HepG2 (cell line): ENCODE measurements at regions not wholly inside any gene's neighbourhood (a gene's known extent, or its start where the extent isn't known, plus 50 kb on each side); places are given as distances from the start of the nearest gene placed in this dataset.

Source experiments
- FOSL2 ChIP-seq: sonication (generic); formaldehyde crosslinking; IDR thresholded peaks from 2 replicates; pipeline ENCODE4 v1.4.0; 2020; ENCODE audit warnings: missing genetic modification reagents
- HDAC2 ChIP-seq: sonication (generic); formaldehyde crosslinking; IDR thresholded peaks from 2 replicates; pipeline ENCODE4 v1.4.0; 2020; ENCODE audit warnings: missing genetic modification reagents
- KAT2B ChIP-seq: fragments of 150-350 bp; IDR thresholded peaks from 2 replicates; pipeline ENCODE4 v1.6.1; 2014; ENCODE audit warnings: low read depth, low read length, borderline replicate concordance
- KDM5A ChIP-seq: fragments of 200-600 bp; sonication (generic); IDR thresholded peaks from 2 replicates; pipeline ENCODE4 v1.7.0; 2018; ENCODE audit warnings: antibody characterized with exemption, mild to moderate bottlenecking, low read length, borderline replicate concordance
- KLF16 ChIP-seq, 2 experiments: sonication (generic) in 1 of 2; formaldehyde crosslinking in 1 of 2; IDR thresholded peaks; 2 replicates each; pipeline versions ENCODE4 v1.6.1 to v1.8.0; 2016 to 2023; ENCODE audit warnings: missing genetic modification reagents in 2 of 2, missing compliant biosample characterization in 1 of 2
- MEIS2 ChIP-seq: sonication (generic); formaldehyde crosslinking; IDR thresholded peaks from 2 replicates; pipeline ENCODE4 v1.9.0; 2021; ENCODE audit warnings: mild to moderate bottlenecking, missing genetic modification reagents
- MIER3 ChIP-seq: IDR thresholded peaks from 2 replicates; pipeline ENCODE4 v1.6.1; 2016; ENCODE audit warnings: missing compliant biosample characterization, borderline replicate concordance
- MIXL1 ChIP-seq: IDR thresholded peaks from 2 replicates; pipeline ENCODE4 v1.6.1; 2016
- NCOA2 ChIP-seq: sonication (generic); formaldehyde crosslinking; IDR thresholded peaks from 2 replicates; pipeline ENCODE4 v1.8.0; 2022; ENCODE audit warnings: inconsistent platforms
- NCOR1 ChIP-seq: fragments of 200-600 bp; sonication (generic); IDR thresholded peaks from 2 replicates; pipeline ENCODE4 v1.7.0; 2017; ENCODE audit warnings: antibody characterized with exemption, low read length, borderline replicate concordance
- NR2F1 ChIP-seq, 2 experiments: fragments of 450-650 bp in 1 of 2; formaldehyde crosslinking in 1 of 2; IDR thresholded peaks; 2 replicates each; pipeline versions ENCODE4 v1.5.0 to v1.6.1; 2016 to 2020; ENCODE audit warnings: mild to moderate bottlenecking in 1 of 2, missing compliant biosample characterization in 1 of 2, missing genetic modification reagents in 1 of 2, moderate library complexity in 1 of 2
- PHF5A ChIP-seq: IDR thresholded peaks from one replicate; pipeline ENCODE4 v1.6.1; 2018; ENCODE audit warnings: low read depth, missing genetic modification reagents; ENCODE audit not compliant: unreplicated experiment
- PITX1 ChIP-seq: sonication (generic); formaldehyde crosslinking; IDR thresholded peaks from 2 replicates; pipeline ENCODE4 v1.5.1; 2020; ENCODE audit warnings: mild to moderate bottlenecking, missing genetic modification reagents
- SOX5 ChIP-seq: IDR thresholded peaks from 2 replicates; pipeline ENCODE4 v1.6.1; 2016; ENCODE audit warnings: borderline replicate concordance
- SP5 ChIP-seq: IDR thresholded peaks from 2 replicates; pipeline ENCODE4 v1.6.1; 2016; ENCODE audit warnings: low read depth, borderline replicate concordance
- SPEN ChIP-seq: sonication (generic); formaldehyde crosslinking; IDR thresholded peaks from 2 replicates; pipeline ENCODE4 v1.5.1; 2020; ENCODE audit warnings: low read depth, mild to moderate bottlenecking, missing genetic modification reagents
- TBX3 ChIP-seq: fragments of 450-650 bp; IDR thresholded peaks from 2 replicates; pipeline ENCODE4 v1.6.1; 2017; ENCODE audit warnings: antibody characterized with exemption, mild to moderate bottlenecking, inconsistent platforms, borderline replicate concordance
- ZBTB20 ChIP-seq: sonication (generic); formaldehyde crosslinking; IDR thresholded peaks from 2 replicates; pipeline ENCODE4 v1.8.1; 2023; ENCODE audit warnings: missing genetic modification reagents, low read depth, mild to moderate bottlenecking, borderline replicate concordance
- ZBTB8A ChIP-seq: sonication (generic); formaldehyde crosslinking; IDR thresholded peaks from 2 replicates; pipeline ENCODE4 v1.4.0; 2020; ENCODE audit warnings: mild to moderate bottlenecking, low read depth, missing genetic modification reagents, borderline replicate concordance
- ZFP36 ChIP-seq: fragments of 150-350 bp; IDR thresholded peaks from 2 replicates; pipeline ENCODE4 v1.6.1; 2018; ENCODE audit warnings: borderline replicate concordance, low read length, low read depth; ENCODE audit not compliant: partially characterized antibody
- ZSCAN9 ChIP-seq: IDR thresholded peaks from 2 replicates; pipeline ENCODE4 v1.6.1; 2016; ENCODE audit warnings: borderline replicate concordance
- TF ChIP-seq, protein P1 (sequence below): sonication (generic); formaldehyde crosslinking; conservative IDR thresholded peaks from 2 replicates; pipeline ENCODE4 v1.4.0; 2020; ENCODE audit warnings: mild to moderate bottlenecking, missing genetic modification reagents, moderate library complexity
- TF ChIP-seq, protein P2 (sequence below): sonication (generic); formaldehyde crosslinking; IDR thresholded peaks from 2 replicates; pipeline ENCODE4 v1.5.1; 2020; ENCODE audit warnings: mild to moderate bottlenecking, missing genetic modification reagents, borderline replicate concordance

DNA sequence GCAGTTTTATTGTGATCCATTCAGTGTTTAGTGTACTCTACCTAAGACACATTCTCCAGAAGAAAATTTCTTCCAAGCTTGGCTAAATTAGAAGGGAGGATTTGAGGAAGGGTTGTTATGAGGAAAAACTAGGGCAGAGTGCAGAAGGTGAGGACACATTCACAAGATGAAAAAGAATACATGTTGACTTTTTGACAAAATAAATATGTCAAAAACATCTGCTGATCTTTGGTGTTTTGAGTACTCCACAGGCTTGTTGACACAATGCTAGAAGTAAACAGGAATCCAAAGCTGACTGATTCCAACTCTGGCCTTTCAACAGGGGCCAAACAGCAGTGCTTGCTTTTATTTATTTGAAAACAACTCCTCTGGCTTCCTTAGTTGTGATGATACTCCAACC, 125.8 kb upstream of the SLC7A11 start (continued):
- TF ChIP-seq KLF16 (CRISPR knock-in tag; IDR thresholded peaks at IDR 0.05) (peak in 1 of 2 experiments; percentile 92; a peak in 2 of 4 replicates), MEIS2 (peak; percentile 80; the same call in 1 of the 2 replicates), SPEN (no peak), NCOA2 (CRISPR knock-in tag) (peak; percentile 89; the same call in 1 of the 2 replicates), PITX1 (CRISPR knock-in tag) (peak; percentile 51; the same call in 1 of the 2 replicates), SP5 (CRISPR knock-in tag) (0 out of 2 replicates have a peak, but pooled peaks have one; percentile 20), MIXL1 (peak; percentile 69; the same call in 1 of the 2 replicates), FOSL2 (CRISPR knock-in tag) (peak; percentile 55; the same call in 1 of the 2 replicates), PHF5A (CRISPR knock-in tag) (peak; percentile 69), TBX3 (peak; percentile 96), ZBTB20 (CRISPR knock-in tag) (peak; percentile 72; the same call in 1 of the 2 replicates), KDM5A (no peak), HDAC2 (CRISPR knock-in tag) (peak; percentile 77), ZSCAN9 (CRISPR knock-in tag) (peak; percentile 31; the same call in 1 of the 2 replicates), ZBTB8A (CRISPR knock-in tag) (no peak), NR2F1 (CRISPR knock-in tag; IDR thresholded peaks at IDR 0.05) (peak; percentile 75 to 95), MIER3 (peak; percentile 52; the same call in 1 of the 2 replicates), SOX5 (CRISPR knock-in tag) (peak; percentile 91; the same call in 1 of the 2 replicates), ZFP36 (peak; percentile 67), NCOR1 (no peak), KAT2B (no peak)
- TF ChIP-seq, protein P1, sequence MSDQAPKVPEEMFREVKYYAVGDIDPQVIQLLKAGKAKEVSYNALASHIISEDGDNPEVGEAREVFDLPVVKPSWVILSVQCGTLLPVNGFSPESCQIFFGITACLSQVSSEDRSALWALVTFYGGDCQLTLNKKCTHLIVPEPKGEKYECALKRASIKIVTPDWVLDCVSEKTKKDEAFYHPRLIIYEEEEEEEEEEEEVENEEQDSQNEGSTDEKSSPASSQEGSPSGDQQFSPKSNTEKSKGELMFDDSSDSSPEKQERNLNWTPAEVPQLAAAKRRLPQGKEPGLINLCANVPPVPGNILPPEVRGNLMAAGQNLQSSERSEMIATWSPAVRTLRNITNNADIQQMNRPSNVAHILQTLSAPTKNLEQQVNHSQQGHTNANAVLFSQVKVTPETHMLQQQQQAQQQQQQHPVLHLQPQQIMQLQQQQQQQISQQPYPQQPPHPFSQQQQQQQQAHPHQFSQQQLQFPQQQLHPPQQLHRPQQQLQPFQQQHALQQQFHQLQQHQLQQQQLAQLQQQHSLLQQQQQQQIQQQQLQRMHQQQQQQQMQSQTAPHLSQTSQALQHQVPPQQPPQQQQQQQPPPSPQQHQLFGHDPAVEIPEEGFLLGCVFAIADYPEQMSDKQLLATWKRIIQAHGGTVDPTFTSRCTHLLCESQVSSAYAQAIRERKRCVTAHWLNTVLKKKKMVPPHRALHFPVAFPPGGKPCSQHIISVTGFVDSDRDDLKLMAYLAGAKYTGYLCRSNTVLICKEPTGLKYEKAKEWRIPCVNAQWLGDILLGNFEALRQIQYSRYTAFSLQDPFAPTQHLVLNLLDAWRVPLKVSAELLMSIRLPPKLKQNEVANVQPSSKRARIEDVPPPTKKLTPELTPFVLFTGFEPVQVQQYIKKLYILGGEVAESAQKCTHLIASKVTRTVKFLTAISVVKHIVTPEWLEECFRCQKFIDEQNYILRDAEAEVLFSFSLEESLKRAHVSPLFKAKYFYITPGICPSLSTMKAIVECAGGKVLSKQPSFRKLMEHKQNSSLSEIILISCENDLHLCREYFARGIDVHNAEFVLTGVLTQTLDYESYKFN (CRISPR knock-in tag) = peak; percentile 97
- TF ChIP-seq, protein P2, sequence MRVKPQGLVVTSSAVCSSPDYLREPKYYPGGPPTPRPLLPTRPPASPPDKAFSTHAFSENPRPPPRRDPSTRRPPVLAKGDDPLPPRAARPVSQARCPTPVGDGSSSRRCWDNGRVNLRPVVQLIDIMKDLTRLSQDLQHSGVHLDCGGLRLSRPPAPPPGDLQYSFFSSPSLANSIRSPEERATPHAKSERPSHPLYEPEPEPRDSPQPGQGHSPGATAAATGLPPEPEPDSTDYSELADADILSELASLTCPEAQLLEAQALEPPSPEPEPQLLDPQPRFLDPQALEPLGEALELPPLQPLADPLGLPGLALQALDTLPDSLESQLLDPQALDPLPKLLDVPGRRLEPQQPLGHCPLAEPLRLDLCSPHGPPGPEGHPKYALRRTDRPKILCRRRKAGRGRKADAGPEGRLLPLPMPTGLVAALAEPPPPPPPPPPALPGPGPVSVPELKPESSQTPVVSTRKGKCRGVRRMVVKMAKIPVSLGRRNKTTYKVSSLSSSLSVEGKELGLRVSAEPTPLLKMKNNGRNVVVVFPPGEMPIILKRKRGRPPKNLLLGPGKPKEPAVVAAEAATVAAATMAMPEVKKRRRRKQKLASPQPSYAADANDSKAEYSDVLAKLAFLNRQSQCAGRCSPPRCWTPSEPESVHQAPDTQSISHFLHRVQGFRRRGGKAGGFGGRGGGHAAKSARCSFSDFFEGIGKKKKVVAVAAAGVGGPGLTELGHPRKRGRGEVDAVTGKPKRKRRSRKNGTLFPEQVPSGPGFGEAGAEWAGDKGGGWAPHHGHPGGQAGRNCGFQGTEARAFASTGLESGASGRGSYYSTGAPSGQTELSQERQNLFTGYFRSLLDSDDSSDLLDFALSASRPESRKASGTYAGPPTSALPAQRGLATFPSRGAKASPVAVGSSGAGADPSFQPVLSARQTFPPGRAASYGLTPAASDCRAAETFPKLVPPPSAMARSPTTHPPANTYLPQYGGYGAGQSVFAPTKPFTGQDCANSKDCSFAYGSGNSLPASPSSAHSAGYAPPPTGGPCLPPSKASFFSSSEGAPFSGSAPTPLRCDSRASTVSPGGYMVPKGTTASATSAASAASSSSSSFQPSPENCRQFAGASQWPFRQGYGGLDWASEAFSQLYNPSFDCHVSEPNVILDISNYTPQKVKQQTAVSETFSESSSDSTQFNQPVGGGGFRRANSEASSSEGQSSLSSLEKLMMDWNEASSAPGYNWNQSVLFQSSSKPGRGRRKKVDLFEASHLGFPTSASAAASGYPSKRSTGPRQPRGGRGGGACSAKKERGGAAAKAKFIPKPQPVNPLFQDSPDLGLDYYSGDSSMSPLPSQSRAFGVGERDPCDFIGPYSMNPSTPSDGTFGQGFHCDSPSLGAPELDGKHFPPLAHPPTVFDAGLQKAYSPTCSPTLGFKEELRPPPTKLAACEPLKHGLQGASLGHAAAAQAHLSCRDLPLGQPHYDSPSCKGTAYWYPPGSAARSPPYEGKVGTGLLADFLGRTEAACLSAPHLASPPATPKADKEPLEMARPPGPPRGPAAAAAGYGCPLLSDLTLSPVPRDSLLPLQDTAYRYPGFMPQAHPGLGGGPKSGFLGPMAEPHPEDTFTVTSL = peak; percentile 99
